ENCODE measurements at regions not wholly inside any gene's neighbourhood (a gene's known extent, or its start where the extent isn't known, plus 50 kb on each side); places are given as distances from the start of the nearest gene placed in this dataset.
A peak's percentile ranks its signal among the peaks of the same experiment; 100 is the strongest.

DNA sequence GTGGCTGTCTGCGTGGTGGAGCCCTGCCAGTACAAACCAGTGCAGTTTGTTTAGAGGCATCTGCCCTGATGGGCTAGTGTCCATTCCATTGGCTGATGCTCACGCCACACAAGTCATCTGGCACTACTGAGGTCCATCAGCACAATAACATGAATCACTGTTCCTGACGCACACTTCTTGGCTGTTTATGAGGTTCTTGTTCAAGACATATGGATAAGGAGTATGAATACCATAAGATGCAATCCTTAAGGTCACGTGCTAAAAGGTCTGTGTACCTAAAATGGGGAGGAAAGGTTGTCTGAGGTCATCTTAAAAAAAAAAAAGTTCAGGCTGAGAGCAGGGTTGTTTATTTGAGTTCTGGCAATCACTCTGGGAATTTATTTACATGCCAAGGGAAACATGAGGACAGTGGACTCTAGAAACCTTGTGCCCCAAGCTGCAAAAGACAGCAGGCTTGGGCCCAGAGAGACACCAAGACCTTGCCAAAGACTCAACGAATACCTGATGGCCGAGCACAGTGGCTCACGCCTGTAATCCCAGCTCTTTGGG, 54.1 kb upstream of the SHLD1 start:
- TF ChIP-seq PATZ1 (CRISPR knock-in tag; IDR thresholded peaks at IDR 0.05; ENCODE audit: borderline replicate concordance) (no peak), CSDC2 (CRISPR knock-in tag; IDR thresholded peaks at IDR 0.05) (no peak), ZNF70 (CRISPR knock-in tag; IDR thresholded peaks at IDR 0.05) (peak; percentile 82), OSR1 (CRISPR knock-in tag; IDR thresholded peaks at IDR 0.05) (no peak)
- ATAC-seq, result peak; percentile 35; the same call in 1 of the 3 replicates

GRCh38 chr20:5691918-5692618, 58.1 kb upstream of the SHLD1 start:
- TF ChIP-seq ZFP30 (CRISPR knock-in tag; IDR thresholded peaks at IDR 0.05) (no peak), ZNF70 (CRISPR knock-in tag; IDR thresholded peaks at IDR 0.05) (no peak), ISL1 (CRISPR knock-in tag; IDR thresholded peaks at IDR 0.05) (no peak), CSDC2 (CRISPR knock-in tag; IDR thresholded peaks at IDR 0.05) (no peak), ESRRG (CRISPR knock-in tag; IDR thresholded peaks at IDR 0.05) (no peak), PATZ1 (CRISPR knock-in tag; IDR thresholded peaks at IDR 0.05; ENCODE audit: borderline replicate concordance) (no peak), TCF4 (CRISPR knock-in tag; IDR thresholded peaks at IDR 0.05; ENCODE audit: borderline replicate concordance) (no peak), ZC3H10 (CRISPR knock-in tag; IDR thresholded peaks at IDR 0.05) (no peak), RARB (CRISPR knock-in tag; IDR thresholded peaks at IDR 0.05) (no peak), ZNF565 (CRISPR knock-in tag; conservative IDR thresholded peaks at IDR 0.05; ENCODE audit: low read depth) (no peak), GLIS3 (CRISPR knock-in tag; IDR thresholded peaks at IDR 0.05) (no peak), ARNTL (CRISPR knock-in tag; IDR thresholded peaks at IDR 0.05; ENCODE audit: borderline replicate concordance, low read depth) (no peak), TSHZ2 (CRISPR knock-in tag; IDR thresholded peaks at IDR 0.05) (no peak)
- TF ChIP-seq, protein P1, sequence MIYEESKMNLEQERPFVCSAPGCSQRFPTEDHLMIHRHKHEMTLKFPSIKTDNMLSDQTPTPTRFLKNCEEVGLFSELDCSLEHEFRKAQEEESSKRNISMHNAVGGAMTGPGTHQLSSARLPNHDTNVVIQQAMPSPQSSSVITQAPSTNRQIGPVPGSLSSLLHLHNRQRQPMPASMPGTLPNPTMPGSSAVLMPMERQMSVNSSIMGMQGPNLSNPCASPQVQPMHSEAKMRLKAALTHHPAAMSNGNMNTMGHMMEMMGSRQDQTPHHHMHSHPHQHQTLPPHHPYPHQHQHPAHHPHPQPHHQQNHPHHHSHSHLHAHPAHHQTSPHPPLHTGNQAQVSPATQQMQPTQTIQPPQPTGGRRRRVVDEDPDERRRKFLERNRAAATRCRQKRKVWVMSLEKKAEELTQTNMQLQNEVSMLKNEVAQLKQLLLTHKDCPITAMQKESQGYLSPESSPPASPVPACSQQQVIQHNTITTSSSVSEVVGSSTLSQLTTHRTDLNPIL (CRISPR knock-in tag; IDR thresholded peaks at IDR 0.05; ENCODE audit: low read depth), result no peak
- TF ChIP-seq, protein P2, sequence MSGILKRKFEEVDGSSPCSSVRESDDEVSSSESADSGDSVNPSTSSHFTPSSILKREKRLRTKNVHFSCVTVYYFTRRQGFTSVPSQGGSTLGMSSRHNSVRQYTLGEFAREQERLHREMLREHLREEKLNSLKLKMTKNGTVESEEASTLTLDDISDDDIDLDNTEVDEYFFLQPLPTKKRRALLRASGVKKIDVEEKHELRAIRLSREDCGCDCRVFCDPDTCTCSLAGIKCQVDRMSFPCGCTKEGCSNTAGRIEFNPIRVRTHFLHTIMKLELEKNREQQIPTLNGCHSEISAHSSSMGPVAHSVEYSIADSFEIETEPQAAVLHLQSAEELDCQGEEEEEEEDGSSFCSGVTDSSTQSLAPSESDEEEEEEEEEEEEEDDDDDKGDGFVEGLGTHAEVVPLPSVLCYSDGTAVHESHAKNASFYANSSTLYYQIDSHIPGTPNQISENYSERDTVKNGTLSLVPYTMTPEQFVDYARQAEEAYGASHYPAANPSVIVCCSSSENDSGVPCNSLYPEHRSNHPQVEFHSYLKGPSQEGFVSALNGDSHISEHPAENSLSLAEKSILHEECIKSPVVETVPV (CRISPR knock-in tag; IDR thresholded peaks at IDR 0.05), result no peak
- no peak for ATAC-seq

- no peak for TF ChIP-seq ARNTL (CRISPR knock-in tag; IDR thresholded peaks at IDR 0.05; ENCODE audit: borderline replicate concordance, low read depth)
- no peak for TF ChIP-seq ISL1 (CRISPR knock-in tag; IDR thresholded peaks at IDR 0.05)
- TF ChIP-seq, protein P3, sequence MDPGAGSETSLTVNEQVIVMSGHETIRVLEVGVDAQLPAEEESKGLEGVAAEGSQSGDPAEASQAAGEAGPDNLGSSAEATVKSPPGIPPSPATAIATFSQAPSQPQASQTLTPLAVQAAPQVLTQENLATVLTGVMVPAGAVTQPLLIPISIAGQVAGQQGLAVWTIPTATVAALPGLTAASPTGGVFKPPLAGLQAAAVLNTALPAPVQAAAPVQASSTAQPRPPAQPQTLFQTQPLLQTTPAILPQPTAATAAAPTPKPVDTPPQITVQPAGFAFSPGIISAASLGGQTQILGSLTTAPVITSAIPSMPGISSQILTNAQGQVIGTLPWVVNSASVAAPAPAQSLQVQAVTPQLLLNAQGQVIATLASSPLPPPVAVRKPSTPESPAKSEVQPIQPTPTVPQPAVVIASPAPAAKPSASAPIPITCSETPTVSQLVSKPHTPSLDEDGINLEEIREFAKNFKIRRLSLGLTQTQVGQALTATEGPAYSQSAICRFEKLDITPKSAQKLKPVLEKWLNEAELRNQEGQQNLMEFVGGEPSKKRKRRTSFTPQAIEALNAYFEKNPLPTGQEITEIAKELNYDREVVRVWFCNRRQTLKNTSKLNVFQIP (CRISPR knock-in tag; IDR thresholded peaks at IDR 0.05; ENCODE audit: borderline replicate concordance, low read depth), result no peak
- TF ChIP-seq, protein P1 (CRISPR knock-in tag; IDR thresholded peaks at IDR 0.05; ENCODE audit: low read depth), result no peak
- no peak for TF ChIP-seq PPARA (CRISPR knock-in tag; IDR thresholded peaks at IDR 0.05; ENCODE audit: borderline replicate concordance)
- no peak for TF ChIP-seq ZNF565 (CRISPR knock-in tag; conservative IDR thresholded peaks at IDR 0.05; ENCODE audit: low read depth)
- TF ChIP-seq, protein P2 (CRISPR knock-in tag; IDR thresholded peaks at IDR 0.05), result no peak
- TF ChIP-seq ZNF8 (CRISPR knock-in tag; IDR thresholded peaks at IDR 0.05), result no peak
- no peak for TF ChIP-seq TOX (CRISPR knock-in tag; IDR thresholded peaks at IDR 0.05; ENCODE audit: borderline replicate concordance)
- ATAC-seq, result no peak
Measured at GRCh38 chr20:5689463-5689862, 60.7 kb upstream of the SHLD1 start.

Data from SK-N-SH treated with all-trans-retinoic acid at 6 μM for 48 hours (cell line).